PC-3 (cell line): ENCODE measurements at regions not wholly inside any gene's neighbourhood (a gene's known extent, or its start where the extent isn't known, plus 50 kb on each side); places are given as distances from the start of the nearest gene placed in this dataset.

ENCODE experiments used
- CTCF ChIP-seq: fragments of 300-600 bp; sonication (generic); conservative IDR thresholded peaks from 2 replicates; pipeline ENCODE4 v1.5.1; 2017; ENCODE audit warnings: antibody characterized with exemption, low read depth, mild to moderate bottlenecking, low read length
- EZH2 ChIP-seq: fragments of 300-600 bp; sonication (generic); IDR thresholded peaks from one replicate; pipeline ENCODE4 v1.6.1; 2017; ENCODE audit warnings: antibody characterized with exemption, mild to moderate bottlenecking, low read length; ENCODE audit not compliant: unreplicated experiment
- EZH2phosphoT487 ChIP-seq: fragments of 300-600 bp; sonication (generic); IDR thresholded peaks from 2 replicates; pipeline ENCODE4 v1.6.1; 2018; ENCODE audit warnings: mild to moderate bottlenecking, antibody characterized with exemption, low read length, borderline replicate concordance

GRCh38 chr3:34463414-34463813 lies 665.0 kb downstream of the PDCD6IP start:
- TF ChIP-seq CTCF, result no peak
- no peak for TF ChIP-seq EZH2
- TF ChIP-seq EZH2phosphoT487, result no peak
